ENCODE measurements at regions not wholly inside any gene's neighbourhood (a gene's known extent, or its start where the extent isn't known, plus 50 kb on each side); places are given as distances from the start of the nearest gene placed in this dataset.

DNA sequence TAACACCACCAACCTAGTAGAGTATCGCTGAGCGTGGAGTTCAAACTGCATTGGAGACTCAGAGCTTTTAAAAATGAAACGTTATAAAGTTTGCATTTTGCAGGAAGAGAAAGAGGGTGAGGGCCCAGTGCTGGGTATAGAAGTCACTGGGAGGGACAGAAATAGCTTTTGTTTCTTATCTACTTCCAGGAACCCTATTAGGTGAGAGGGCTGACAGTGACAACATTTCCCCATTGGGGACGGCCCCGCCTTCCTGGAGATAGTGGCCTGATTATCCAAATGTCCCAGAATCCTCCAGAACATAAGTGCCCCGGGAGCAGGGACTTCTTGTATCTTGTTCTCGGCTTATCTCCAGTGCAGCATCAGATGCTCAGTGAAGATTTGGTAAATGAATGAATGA, 574.9 kb downstream of the PTPRU start:
- Histone ChIP-seq H3K9me3 (ENCODE audit: low read length) (no peaks in the 10 kb centered on the region), H3K27ac (ENCODE audit: low read length) (no peak overlapping the region), H3K9ac (ENCODE audit: low read length) (no peak overlapping the region), H4K20me1 (ENCODE audit: insufficient read depth) (no peaks in the 10 kb centered on the region), H3K79me2 (replicated peaks; ENCODE audit: insufficient read depth, low read length) (no peaks in the 10 kb centered on the region), H3K36me3 (ENCODE audit: insufficient read depth, low read length) (no peaks in the 10 kb centered on the region), H3K27me3 (ENCODE audit: insufficient read depth, low read depth, low read length) (no peaks in the 10 kb centered on the region), H3K4me2 (ENCODE audit: low read length) (no peak overlapping the region), H3F3A (ENCODE audit: insufficient read depth, low read length, poor library complexity, severe bottlenecking) (no peaks in the 10 kb centered on the region), H3K4me3 (ENCODE audit: low read length) (no peak overlapping the region), H2AFZ (ENCODE audit: low read depth, low read length) (no peak overlapping the region), H3K9me2 (ENCODE audit: insufficient read depth, low read length) (no peaks in the 10 kb centered on the region)
- no peak for TF ChIP-seq RAD21 (conservative IDR thresholded peaks at IDR 0.05)
- TF ChIP-seq MXI1 (conservative IDR thresholded peaks at IDR 0.05; ENCODE audit: poor library complexity, severe bottlenecking) = no peak
- no peak for TF ChIP-seq SMC3 (conservative IDR thresholded peaks at IDR 0.05; ENCODE audit: poor library complexity)
- TF ChIP-seq, protein P1, sequence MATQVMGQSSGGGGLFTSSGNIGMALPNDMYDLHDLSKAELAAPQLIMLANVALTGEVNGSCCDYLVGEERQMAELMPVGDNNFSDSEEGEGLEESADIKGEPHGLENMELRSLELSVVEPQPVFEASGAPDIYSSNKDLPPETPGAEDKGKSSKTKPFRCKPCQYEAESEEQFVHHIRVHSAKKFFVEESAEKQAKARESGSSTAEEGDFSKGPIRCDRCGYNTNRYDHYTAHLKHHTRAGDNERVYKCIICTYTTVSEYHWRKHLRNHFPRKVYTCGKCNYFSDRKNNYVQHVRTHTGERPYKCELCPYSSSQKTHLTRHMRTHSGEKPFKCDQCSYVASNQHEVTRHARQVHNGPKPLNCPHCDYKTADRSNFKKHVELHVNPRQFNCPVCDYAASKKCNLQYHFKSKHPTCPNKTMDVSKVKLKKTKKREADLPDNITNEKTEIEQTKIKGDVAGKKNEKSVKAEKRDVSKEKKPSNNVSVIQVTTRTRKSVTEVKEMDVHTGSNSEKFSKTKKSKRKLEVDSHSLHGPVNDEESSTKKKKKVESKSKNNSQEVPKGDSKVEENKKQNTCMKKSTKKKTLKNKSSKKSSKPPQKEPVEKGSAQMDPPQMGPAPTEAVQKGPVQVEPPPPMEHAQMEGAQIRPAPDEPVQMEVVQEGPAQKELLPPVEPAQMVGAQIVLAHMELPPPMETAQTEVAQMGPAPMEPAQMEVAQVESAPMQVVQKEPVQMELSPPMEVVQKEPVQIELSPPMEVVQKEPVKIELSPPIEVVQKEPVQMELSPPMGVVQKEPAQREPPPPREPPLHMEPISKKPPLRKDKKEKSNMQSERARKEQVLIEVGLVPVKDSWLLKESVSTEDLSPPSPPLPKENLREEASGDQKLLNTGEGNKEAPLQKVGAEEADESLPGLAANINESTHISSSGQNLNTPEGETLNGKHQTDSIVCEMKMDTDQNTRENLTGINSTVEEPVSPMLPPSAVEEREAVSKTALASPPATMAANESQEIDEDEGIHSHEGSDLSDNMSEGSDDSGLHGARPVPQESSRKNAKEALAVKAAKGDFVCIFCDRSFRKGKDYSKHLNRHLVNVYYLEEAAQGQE (IDR thresholded peaks at IDR 0.05; ENCODE audit: borderline replicate concordance) = no peak
- TF ChIP-seq EP300 (conservative IDR thresholded peaks at IDR 0.05; ENCODE audit: poor library complexity, severe bottlenecking) = no peak
- no peak for TF ChIP-seq EZH2 (IDR thresholded peaks at IDR 0.05; ENCODE audit: borderline replicate concordance, insufficient read depth, low read length, poor library complexity, severe bottlenecking)
- TF ChIP-seq, protein P2, sequence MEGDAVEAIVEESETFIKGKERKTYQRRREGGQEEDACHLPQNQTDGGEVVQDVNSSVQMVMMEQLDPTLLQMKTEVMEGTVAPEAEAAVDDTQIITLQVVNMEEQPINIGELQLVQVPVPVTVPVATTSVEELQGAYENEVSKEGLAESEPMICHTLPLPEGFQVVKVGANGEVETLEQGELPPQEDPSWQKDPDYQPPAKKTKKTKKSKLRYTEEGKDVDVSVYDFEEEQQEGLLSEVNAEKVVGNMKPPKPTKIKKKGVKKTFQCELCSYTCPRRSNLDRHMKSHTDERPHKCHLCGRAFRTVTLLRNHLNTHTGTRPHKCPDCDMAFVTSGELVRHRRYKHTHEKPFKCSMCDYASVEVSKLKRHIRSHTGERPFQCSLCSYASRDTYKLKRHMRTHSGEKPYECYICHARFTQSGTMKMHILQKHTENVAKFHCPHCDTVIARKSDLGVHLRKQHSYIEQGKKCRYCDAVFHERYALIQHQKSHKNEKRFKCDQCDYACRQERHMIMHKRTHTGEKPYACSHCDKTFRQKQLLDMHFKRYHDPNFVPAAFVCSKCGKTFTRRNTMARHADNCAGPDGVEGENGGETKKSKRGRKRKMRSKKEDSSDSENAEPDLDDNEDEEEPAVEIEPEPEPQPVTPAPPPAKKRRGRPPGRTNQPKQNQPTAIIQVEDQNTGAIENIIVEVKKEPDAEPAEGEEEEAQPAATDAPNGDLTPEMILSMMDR (IDR thresholded peaks at IDR 0.05; ENCODE audit: poor library complexity, severe bottlenecking) = no peak
- no peak for TF ChIP-seq TAF1 (IDR thresholded peaks at IDR 0.05; ENCODE audit: low read depth)
- TF ChIP-seq POLR2AphosphoS5 (IDR thresholded peaks at IDR 0.05) = no peak

DNA sequence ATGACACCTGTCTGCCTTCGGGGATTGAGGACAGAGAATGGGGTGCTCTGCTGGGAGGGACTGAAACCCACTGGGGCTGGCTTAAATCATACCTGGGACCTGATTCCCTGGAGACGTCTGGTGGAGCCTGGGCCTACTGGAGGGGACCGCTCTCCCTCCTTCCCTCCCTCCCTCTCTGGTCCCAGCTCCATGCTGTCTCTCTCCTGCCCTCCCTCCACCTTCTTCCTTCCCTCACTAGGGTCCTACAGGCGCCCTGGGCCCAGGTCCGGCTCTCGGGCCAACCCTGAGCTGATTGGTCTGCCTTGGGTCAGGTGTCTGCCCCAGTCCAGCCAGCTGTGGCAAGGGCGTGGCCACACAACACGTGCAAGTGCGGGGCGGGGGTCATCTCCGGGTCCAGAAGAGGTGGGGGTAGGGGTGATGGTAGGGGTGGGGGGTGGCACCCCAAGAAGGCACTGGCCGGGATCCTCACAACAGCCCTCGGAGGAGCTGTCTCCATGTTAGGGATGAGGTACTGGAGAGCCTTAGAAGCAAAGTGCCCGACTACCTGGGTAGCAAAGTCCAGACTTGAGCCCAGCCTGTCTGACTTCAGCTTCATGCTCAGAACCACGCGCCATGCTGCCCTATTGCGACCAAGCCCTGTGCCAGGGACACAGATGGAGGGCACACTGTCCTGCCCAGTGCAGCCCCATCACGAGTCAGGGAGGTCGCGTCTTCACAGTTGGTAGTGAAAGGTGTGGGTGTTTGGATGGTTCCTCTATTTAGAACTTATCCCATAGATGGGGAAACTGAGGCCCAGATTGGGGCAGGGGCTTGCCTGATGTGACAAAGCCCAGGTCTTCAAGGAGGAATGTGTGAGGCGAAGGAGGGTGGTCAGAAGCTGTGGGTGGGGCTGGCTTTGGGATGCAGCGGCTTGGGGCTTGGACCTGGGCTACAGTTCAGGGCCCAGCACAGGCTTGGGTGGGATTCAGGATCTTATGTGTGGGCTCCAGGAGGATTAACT, 574.1 kb downstream of the PTPRU start:
- Histone ChIP-seq H2AFZ (ENCODE audit: low read depth, low read length) (no peak overlapping the region), H3K4me2 (ENCODE audit: low read length) (no peak overlapping the region), H3K9me2 (ENCODE audit: insufficient read depth, low read length) (no peaks in the 10 kb centered on the region), H3K36me3 (ENCODE audit: insufficient read depth, low read length) (no peaks in the 10 kb centered on the region), H3K9ac (ENCODE audit: low read length) (no peak overlapping the region), H3F3A (ENCODE audit: insufficient read depth, low read length, poor library complexity, severe bottlenecking) (no peaks in the 10 kb centered on the region), H3K27ac (ENCODE audit: low read length) (no peak overlapping the region), H3K4me3 (ENCODE audit: low read length) (no peak overlapping the region), H3K79me2 (replicated peaks; ENCODE audit: insufficient read depth, low read length) (no peaks in the 10 kb centered on the region), H3K9me3 (ENCODE audit: low read length) (no peaks in the 10 kb centered on the region), H4K20me1 (ENCODE audit: insufficient read depth) (no peaks in the 10 kb centered on the region), H3K27me3 (ENCODE audit: insufficient read depth, low read depth, low read length) (no peaks in the 10 kb centered on the region)
- TF ChIP-seq EP300 (conservative IDR thresholded peaks at IDR 0.05; ENCODE audit: poor library complexity, severe bottlenecking) = no peak
- no peak for TF ChIP-seq MXI1 (conservative IDR thresholded peaks at IDR 0.05; ENCODE audit: poor library complexity, severe bottlenecking)
- TF ChIP-seq EZH2 (IDR thresholded peaks at IDR 0.05; ENCODE audit: borderline replicate concordance, insufficient read depth, low read length, poor library complexity, severe bottlenecking) = no peak
- no peak for TF ChIP-seq SMC3 (conservative IDR thresholded peaks at IDR 0.05; ENCODE audit: poor library complexity)
- no peak for TF ChIP-seq POLR2AphosphoS5 (IDR thresholded peaks at IDR 0.05)
- TF ChIP-seq, protein P1 (IDR thresholded peaks at IDR 0.05; ENCODE audit: borderline replicate concordance) = no peak
- TF ChIP-seq TAF1 (IDR thresholded peaks at IDR 0.05; ENCODE audit: low read depth) = no peak
- no peak for TF ChIP-seq RAD21 (conservative IDR thresholded peaks at IDR 0.05)
- TF ChIP-seq, protein P2 (IDR thresholded peaks at IDR 0.05; ENCODE audit: poor library complexity, severe bottlenecking) = no peak

Measured in neural cell (in vitro differentiated cells).